HEK293 (cell line): ENCODE measurements at regions not wholly inside any gene's neighbourhood (a gene's known extent, or its start where the extent isn't known, plus 50 kb on each side); places are given as distances from the start of the nearest gene placed in this dataset.

ENCODE experiments used
- CTCF ChIA-PET: fragments of 350-600 bp; formaldehyde crosslinking; extraction: SDS; loops from one replicate; lab custom pipeline; 2021; ENCODE audit warnings: antibody characterized with exemption; lab: Yijun Ruan, JAX
- POLR2A ChIA-PET: fragments of 300-600 bp; formaldehyde crosslinking; extraction: SDS; loops from one replicate; lab custom pipeline; 2020; ENCODE audit warnings: antibody characterized with exemption, inconsistent platforms; lab: Yijun Ruan, JAX
- H3K27ac ChIP-seq: fragments of 200-500 bp; sonication (Bioruptor generic); 2 replicates; pipeline ENCODE4 v1.5.1; 2014; ENCODE audit warnings: low read depth, low read length, control low read depth, inconsistent platforms; ENCODE audit errors: extremely low read depth
- H3K36me3 ChIP-seq, 2 experiments: fragments of 200-500 bp in 1 of 2; sonication (Bioruptor generic) in 1 of 2; 1 replicate in 1 of 2; 2 replicates in 1 of 2; pipeline ENCODE4 v1.5.1; 2014 to 2017; ENCODE audit warnings: inconsistent platforms in 2 of 2, low read length in 2 of 2; ENCODE audit not compliant: control insufficient read depth in 2 of 2, insufficient read depth in 1 of 2
- H3K4me1 ChIP-seq: fragments of 200-500 bp; sonication (Bioruptor generic); 2 replicates; pipeline ENCODE4 v1.5.1; 2014; ENCODE audit warnings: mild to moderate bottlenecking, low read length, inconsistent platforms; ENCODE audit not compliant: control insufficient read depth, insufficient read depth
- H3K4me3 ChIP-seq: 2 replicates; pipeline ENCODE4 v1.5.1; 2011; ENCODE audit warnings: low read depth, mild to moderate bottlenecking, control low read depth, low read length, moderate library complexity
- H3K9me3 ChIP-seq: fragments of 200-500 bp; sonication (Bioruptor generic); 2 replicates; pipeline ENCODE4 v1.5.1; 2014; ENCODE audit warnings: low read depth, low read length, inconsistent platforms; ENCODE audit not compliant: control insufficient read depth, insufficient read depth
- BCL11B ChIP-seq: fragments of 450-650 bp; formaldehyde crosslinking; IDR thresholded peaks from 2 replicates; pipeline ENCODE4 v1.5.1; 2016; ENCODE audit warnings: low read depth, missing biosample characterization, missing genetic modification characterization
- EGR2 ChIP-seq: fragments of 450-650 bp; formaldehyde crosslinking; IDR thresholded peaks from 2 replicates; pipeline ENCODE4 v1.5.1; 2016; ENCODE audit warnings: low read depth, missing biosample characterization, missing genetic modification characterization
- GFI1B ChIP-seq: fragments of 450-650 bp; formaldehyde crosslinking; IDR thresholded peaks from 2 replicates; pipeline ENCODE4 v1.5.1; 2016; ENCODE audit warnings: missing biosample characterization, missing genetic modification characterization
- KLF7 ChIP-seq: fragments of 450-650 bp; formaldehyde crosslinking; IDR thresholded peaks from 2 replicates; pipeline ENCODE4 v1.5.1; 2016; ENCODE audit warnings: missing biosample characterization, missing genetic modification characterization, borderline replicate concordance
- KLF9 ChIP-seq: fragments of 450-650 bp; formaldehyde crosslinking; IDR thresholded peaks from 2 replicates; pipeline ENCODE4 v1.5.1; 2016; ENCODE audit warnings: missing biosample characterization, missing genetic modification characterization, low read depth
- MZF1 ChIP-seq: fragments of 450-650 bp; formaldehyde crosslinking; IDR thresholded peaks from 2 replicates; pipeline ENCODE4 v1.5.1; 2017; ENCODE audit warnings: missing biosample characterization, missing genetic modification characterization, borderline replicate concordance
- OSR2 ChIP-seq: fragments of 450-650 bp; formaldehyde crosslinking; IDR thresholded peaks from 2 replicates; pipeline ENCODE4 v1.5.1; 2016; ENCODE audit warnings: missing biosample characterization, missing genetic modification characterization
- PRDM10 ChIP-seq: fragments of 450-650 bp; formaldehyde crosslinking; IDR thresholded peaks from 2 replicates; pipeline ENCODE4 v1.5.1; 2016; ENCODE audit warnings: missing biosample characterization, missing genetic modification characterization
- ZBTB17 ChIP-seq: fragments of 450-650 bp; formaldehyde crosslinking; IDR thresholded peaks from 2 replicates; pipeline ENCODE4 v1.5.1; 2016; ENCODE audit warnings: missing biosample characterization, missing genetic modification characterization
- ZFHX2 ChIP-seq: fragments of 450-650 bp; formaldehyde crosslinking; conservative IDR thresholded peaks from 2 replicates; pipeline ENCODE4 v1.5.1; 2016; ENCODE audit warnings: missing biosample characterization, missing genetic modification characterization
- ZFP37 ChIP-seq: fragments of 450-650 bp; formaldehyde crosslinking; IDR thresholded peaks from 2 replicates; pipeline ENCODE4 v1.5.1; 2016; ENCODE audit warnings: missing biosample characterization, missing genetic modification characterization
- ZFP41 ChIP-seq: fragments of 450-650 bp; formaldehyde crosslinking; IDR thresholded peaks from 2 replicates; pipeline ENCODE4 v1.5.1; 2016; ENCODE audit warnings: missing biosample characterization, missing genetic modification characterization, borderline replicate concordance
- ZNF133 ChIP-seq: fragments of 450-650 bp; formaldehyde crosslinking; IDR thresholded peaks from 2 replicates; pipeline ENCODE4 v1.5.1; 2016; ENCODE audit warnings: missing biosample characterization, missing genetic modification characterization
- ZNF324 ChIP-seq: fragments of 450-650 bp; formaldehyde crosslinking; IDR thresholded peaks from 2 replicates; pipeline ENCODE4 v1.5.1; 2016; ENCODE audit warnings: missing biosample characterization, missing genetic modification characterization
- ZNF398 ChIP-seq: fragments of 450-650 bp; formaldehyde crosslinking; IDR thresholded peaks from 2 replicates; pipeline ENCODE4 v1.5.1; 2017; ENCODE audit warnings: missing biosample characterization, missing genetic modification characterization
- ZNF548 ChIP-seq: fragments of 450-650 bp; formaldehyde crosslinking; IDR thresholded peaks from 2 replicates; pipeline ENCODE4 v1.5.1; 2016; ENCODE audit warnings: missing biosample characterization, missing genetic modification characterization
- ZNF610 ChIP-seq: fragments of 450-650 bp; formaldehyde crosslinking; IDR thresholded peaks from 2 replicates; pipeline ENCODE4 v1.5.1; 2016; ENCODE audit warnings: missing biosample characterization, missing genetic modification characterization, borderline replicate concordance
- ZNF670 ChIP-seq: fragments of 450-650 bp; formaldehyde crosslinking; IDR thresholded peaks from 2 replicates; pipeline ENCODE4 v1.5.1; 2016; ENCODE audit warnings: missing biosample characterization, missing genetic modification characterization, low read depth
- ZNF701 ChIP-seq: fragments of 450-650 bp; formaldehyde crosslinking; IDR thresholded peaks from 2 replicates; pipeline ENCODE4 v1.5.1; 2016; ENCODE audit warnings: missing biosample characterization, missing genetic modification characterization
- ZNF707 ChIP-seq: fragments of 450-650 bp; formaldehyde crosslinking; IDR thresholded peaks from 2 replicates; pipeline ENCODE4 v1.5.1; 2016; ENCODE audit warnings: missing biosample characterization, missing genetic modification characterization
- ZNF792 ChIP-seq: fragments of 450-650 bp; formaldehyde crosslinking; IDR thresholded peaks from 2 replicates; pipeline ENCODE4 v1.5.1; 2016; ENCODE audit warnings: missing biosample characterization, missing genetic modification characterization
- ZNF837 ChIP-seq: fragments of 450-650 bp; formaldehyde crosslinking; IDR thresholded peaks from 2 replicates; pipeline ENCODE4 v1.5.1; 2016; ENCODE audit warnings: missing biosample characterization, missing genetic modification characterization
- ZSCAN16 ChIP-seq: fragments of 450-650 bp; formaldehyde crosslinking; IDR thresholded peaks from 2 replicates; pipeline ENCODE4 v1.5.1; 2016; ENCODE audit warnings: missing biosample characterization, missing genetic modification characterization

DNA sequence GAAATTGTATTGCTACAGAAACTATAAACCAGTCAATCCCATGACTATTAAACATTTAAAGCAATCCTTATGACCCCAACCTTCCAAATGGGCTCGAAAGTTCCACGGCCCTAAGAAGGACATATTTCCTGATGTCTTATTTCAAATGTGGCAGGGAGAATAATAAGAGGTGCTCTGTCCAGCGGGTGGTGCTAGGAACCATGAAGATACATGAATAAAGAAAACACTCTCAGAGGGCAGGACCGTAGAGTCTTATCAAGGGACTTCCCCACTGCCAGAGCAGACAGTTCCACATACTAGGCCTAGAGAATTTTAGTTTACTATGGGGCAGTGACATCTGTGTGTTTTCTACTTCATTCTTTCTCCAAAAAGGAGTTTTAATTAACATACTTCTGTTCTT lies 187.1 kb upstream of the PIK3C3 start:
- Histone ChIP-seq H3K9me3 (no peaks in the 10 kb centered on the region), H3K27ac (no peak overlapping the region), H3K4me1 (no peaks in the 10 kb centered on the region), H3K36me3 (no peaks in the 10 kb centered on the region), H3K4me3 (no peak overlapping the region)
- ChIA-PET CTCF (no interaction called here), POLR2A (no interaction called here)
- TF ChIP-seq ZFP37 (tag by site-specific recombination) (no peak), ZBTB17 (tag by site-specific recombination) (no peak), ZNF701 (tag by site-specific recombination) (no peak), ZNF707 (tag by site-specific recombination) (no peak), ZNF133 (no peak), ZFP41 (no peak)

- CTCF ChIA-PET: interaction anchor here (0.7 kb wide), 1 partner anchor 201 kb away, joined by 3 read pairs; no protein-coding TSS in a partner anchor
- Histone ChIP-seq H3K9me3 (no peaks in the 10 kb centered on the region), H3K27ac (no peak overlapping the region), H3K4me3 (no peak overlapping the region), H3K36me3 (no peaks in the 10 kb centered on the region), H3K4me1 (peaks cover 12% of the 10 kb centered on the region)
- TF ChIP-seq OSR2 (tag by site-specific recombination) (no peak), ZNF610 (tag by site-specific recombination) (no peak), KLF7 (tag by site-specific recombination) (no peak), ZNF548 (tag by site-specific recombination) (no peak), ZNF670 (tag by site-specific recombination) (no peak), ZSCAN16 (tag by site-specific recombination) (no peak), EGR2 (tag by site-specific recombination) (no peak), KLF9 (tag by site-specific recombination) (no peak), MZF1 (tag by site-specific recombination) (no peak), ZNF837 (tag by site-specific recombination) (no peak), ZNF398 (tag by site-specific recombination) (no peak)
- POLR2A ChIA-PET: no interaction called here
Measured at GRCh38 chr18:41765460-41765859, 189.6 kb upstream of the PIK3C3 start.

- ChIA-PET POLR2A (no interaction called here), CTCF (no interaction called here)
- peaks cover 12% of the 10 kb centered on the region for H3K4me1 ChIP-seq
- H3K36me3 ChIP-seq: no peaks in the 10 kb centered on the region
- H3K4me3 ChIP-seq: no peak overlapping the region
- no peak overlapping the region for H3K27ac ChIP-seq
- TF ChIP-seq GFI1B (tag by site-specific recombination): no peak
- no peak for TF ChIP-seq BCL11B (tag by site-specific recombination)
- TF ChIP-seq ZNF324: no peak
- no peak for TF ChIP-seq ZFHX2 (tag by site-specific recombination)
- TF ChIP-seq PRDM10: no peak
- no peak for TF ChIP-seq ZNF792
- TF ChIP-seq, all 188 proteins: peak for 0
- no peaks in the 10 kb centered on the region for H3K9me3 ChIP-seq
Measured at GRCh38 chr18:41763361-41763760, 191.7 kb upstream of the PIK3C3 start.
